Upper lobe of right lung (tissue), 1 donor: ENCODE measurements at regions not wholly inside any gene's neighbourhood (a gene's known extent, or its start where the extent isn't known, plus 50 kb on each side); places are given as distances from the start of the nearest gene placed in this dataset.

Experiments
- ATAC-seq: fragments of 200-7000 bp; cut with Tn5 transposase; one replicate; pipeline ENCODE4 v1.9.1; 2020; ENCODE audit warnings: mild to moderate bottlenecking, moderate library complexity
- DNase-seq: peaks from one replicate; pipeline ENCODE4 v3.0.0-alpha.2; 2020
- H3K27ac ChIP-seq: fragments of 200-600 bp; one replicate; pipeline ENCODE4 v1.8.0; 2022
- H3K27me3 ChIP-seq: fragments of 200-600 bp; one replicate; pipeline ENCODE4 v1.8.0; 2022; ENCODE audit warnings: mild to moderate bottlenecking
- H3K36me3 ChIP-seq: fragments of 200-600 bp; one replicate; pipeline ENCODE4 v1.8.0; 2022
- H3K4me1 ChIP-seq: fragments of 200-600 bp; one replicate; pipeline ENCODE4 v1.8.0; 2022
- H3K4me3 ChIP-seq: fragments of 200-600 bp; one replicate; pipeline ENCODE4 v1.8.0; 2022; ENCODE audit warnings: mild to moderate bottlenecking
- H3K9me3 ChIP-seq: fragments of 200-600 bp; one replicate; pipeline ENCODE4 v1.8.0; 2022
- CTCF ChIP-seq: fragments of 200-600 bp; IDR thresholded peaks from one replicate; pipeline ENCODE4 v1.8.0; 2022; ENCODE audit warnings: antibody characterized with exemption
- intact Hi-C: fragments of 100-400 bp; cut with DNase I; formaldehyde crosslinking; loops from one replicate; pipeline ENCODE4 v1.11.0; 2022
- donor health status: DM: no; HTN: yes; CAD: no; lungs with severe emphysema.

GRCh38 chr9:4926239-4926638 is 58.8 kb upstream of the JAK2 start:
- Histone ChIP-seq H3K9me3 (no peaks in the 10 kb centered on the region), H3K36me3 (no peaks in the 10 kb centered on the region), H3K4me1 (peaks cover 4% of the 10 kb centered on the region), H3K27me3 (no peaks in the 10 kb centered on the region), H3K27ac (no peak overlapping the region), H3K4me3 (no peak overlapping the region)
- no peak for DNase-seq
- TF ChIP-seq CTCF, result no peak
- intact Hi-C loops, result loop anchor here (10.0 kb wide), 1 partner anchor 161 kb away; no protein-coding TSS in a partner anchor
- no peak for ATAC-seq

- H3K9me3 ChIP-seq, result no peaks in the 10 kb centered on the region
- no peaks in the 10 kb centered on the region for H3K36me3 ChIP-seq
- TF ChIP-seq CTCF, result no peak
- ATAC-seq (no peak), DNase-seq (no peak)
- H3K27me3 ChIP-seq, result no peaks in the 10 kb centered on the region
- intact Hi-C loops, result loop anchor here (10.0 kb wide), 1 partner anchor 162 kb away; no protein-coding TSS in a partner anchor
- H3K27ac ChIP-seq, result no peak overlapping the region
- peaks cover 4% of the 10 kb centered on the region for H3K4me1 ChIP-seq
- no peak overlapping the region for H3K4me3 ChIP-seq
Observed at GRCh38 chr9:4927043-4927471, 58.0 kb upstream of the JAK2 start.

- Histone ChIP-seq H3K27me3 (no peaks in the 10 kb centered on the region), H3K4me1 (peaks cover 4% of the 10 kb centered on the region), H3K27ac (no peak overlapping the region), H3K36me3 (no peaks in the 10 kb centered on the region), H3K9me3 (no peaks in the 10 kb centered on the region), H3K4me3 (no peak overlapping the region)
- DNase-seq (no peak), ATAC-seq (no peak)
- TF ChIP-seq CTCF, result no peak
- intact Hi-C loops, result loop anchor here (10.0 kb wide), 1 partner anchor 163 kb away; no protein-coding TSS in a partner anchor
Observed at GRCh38 chr9:4927701-4928100, 57.4 kb upstream of the JAK2 start.

GRCh38 chr9:4929917-4930316 is 55.2 kb upstream of the JAK2 start:
- TF ChIP-seq CTCF, result no peak
- Histone ChIP-seq H3K36me3 (no peaks in the 10 kb centered on the region), H3K27ac (no peak overlapping the region), H3K4me1 (no peaks in the 10 kb centered on the region), H3K4me3 (no peak overlapping the region), H3K9me3 (no peaks in the 10 kb centered on the region), H3K27me3 (no peaks in the 10 kb centered on the region)
- intact Hi-C loops, result loop anchor here (10.0 kb wide), 1 partner anchor 165 kb away; no protein-coding TSS in a partner anchor
- no peak for DNase-seq
- ATAC-seq, result no peak

GRCh38 chr9:4932681-4933080 is 52.4 kb upstream of the JAK2 start:
- H3K27ac ChIP-seq, result no peak overlapping the region

More at GRCh38 chr9:4932681-4933080, 52.4 kb upstream of the JAK2 start:
- no peaks in the 10 kb centered on the region for H3K27me3 ChIP-seq
- no peak overlapping the region for H3K4me3 ChIP-seq
- no peak for TF ChIP-seq CTCF
- DNase-seq (no peak), ATAC-seq (no peak)
- intact Hi-C loops, result no loop called here
- no peaks in the 10 kb centered on the region for H3K36me3 ChIP-seq
- peaks cover 9% of the 10 kb centered on the region for H3K4me1 ChIP-seq
- no peaks in the 10 kb centered on the region for H3K9me3 ChIP-seq
